ENCODE measurements at regions not wholly inside any gene's neighbourhood (a gene's known extent, or its start where the extent isn't known, plus 50 kb on each side); places are given as distances from the start of the nearest gene placed in this dataset.
A peak's percentile ranks its signal among the peaks of the same experiment; 100 is the strongest.
"Not testable (repeated sequence)": the region's sequence is repeated elsewhere in the genome, so short reads cannot be mapped to it uniquely, and the experiment has no call there.

DNA sequence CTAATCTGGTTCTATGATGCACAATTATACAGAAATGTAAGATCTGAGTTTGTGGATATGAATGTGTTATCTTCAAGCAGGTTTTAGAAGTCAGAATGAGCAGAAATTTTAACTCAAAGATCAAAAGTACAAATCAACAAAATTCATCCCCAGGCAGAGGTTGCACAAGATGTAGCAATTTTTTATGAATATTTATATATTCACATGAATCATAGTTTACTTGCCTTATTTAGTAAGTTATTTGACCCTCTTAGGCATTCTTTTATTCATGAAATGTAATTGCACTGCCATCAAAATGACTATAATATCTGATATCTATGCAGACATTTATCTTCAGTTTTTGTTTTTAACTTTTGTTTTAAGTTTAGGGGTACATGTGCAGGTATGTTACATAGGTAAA is 103.1 kb upstream of the DAZL start:
- DNase-seq (ENCODE audit: low spot score), result no peak

DNA sequence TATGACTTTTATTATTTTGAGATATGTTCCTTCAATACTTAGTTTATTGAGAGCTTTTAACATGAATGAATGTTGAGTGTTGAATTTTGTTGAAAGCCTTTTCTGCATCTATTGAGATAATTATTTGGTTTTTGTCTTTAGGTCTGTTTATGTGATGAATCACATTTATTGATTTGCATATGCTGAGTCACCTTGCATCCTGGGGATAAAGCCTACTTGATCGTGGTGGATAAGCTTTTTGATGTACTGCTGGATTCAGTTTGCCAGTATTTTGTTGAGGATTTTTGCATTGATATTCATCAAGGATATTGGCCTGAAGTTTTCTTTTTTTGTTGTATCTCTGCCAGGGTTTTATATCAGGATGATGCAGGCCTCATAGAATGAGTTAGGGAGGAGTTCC is 106.5 kb upstream of the DAZL start:
- DNase-seq (ENCODE audit: low spot score), result not testable (repeated sequence)

DNA sequence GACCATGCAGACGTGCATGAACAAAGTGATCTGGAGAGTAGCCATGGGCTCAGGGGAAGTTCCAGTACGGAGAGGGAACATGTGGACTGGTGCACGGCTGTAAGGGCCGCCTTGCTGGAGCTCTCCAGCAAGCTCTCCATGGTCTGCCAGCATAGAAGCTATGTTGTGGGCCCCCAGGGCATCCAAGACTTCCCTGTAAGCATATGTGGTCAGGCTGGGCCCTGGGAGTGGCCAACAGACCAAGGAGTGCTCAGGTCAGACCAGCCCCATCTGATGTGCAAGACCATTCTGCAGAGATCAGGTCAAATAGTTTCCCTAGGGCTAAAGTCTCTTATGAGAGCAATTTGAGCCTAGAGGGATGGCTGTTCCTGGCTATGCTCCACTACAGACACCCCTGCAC is 110.1 kb upstream of the DAZL start:
- no peak for DNase-seq (ENCODE audit: low spot score)

DNA sequence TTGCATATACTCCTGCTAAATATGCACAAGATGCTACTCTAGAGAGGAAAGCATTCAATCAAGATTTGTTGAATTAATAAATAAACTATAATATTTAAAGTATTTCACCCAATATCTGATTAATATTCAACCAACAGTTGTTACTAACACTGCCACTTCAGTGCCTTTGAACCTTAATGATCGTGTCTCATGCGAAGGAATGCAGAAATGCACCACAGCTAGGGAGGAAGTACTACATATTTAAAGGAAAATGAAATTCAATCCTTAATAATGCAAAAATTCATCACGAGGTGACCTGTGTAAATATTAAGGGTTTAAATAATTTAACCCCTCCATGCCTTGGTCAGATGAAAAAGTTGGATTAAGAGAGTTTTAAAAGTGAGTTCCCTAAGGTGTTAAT is 114.2 kb upstream of the DAZL start:
- no peak for DNase-seq (ENCODE audit: low spot score)

DNA sequence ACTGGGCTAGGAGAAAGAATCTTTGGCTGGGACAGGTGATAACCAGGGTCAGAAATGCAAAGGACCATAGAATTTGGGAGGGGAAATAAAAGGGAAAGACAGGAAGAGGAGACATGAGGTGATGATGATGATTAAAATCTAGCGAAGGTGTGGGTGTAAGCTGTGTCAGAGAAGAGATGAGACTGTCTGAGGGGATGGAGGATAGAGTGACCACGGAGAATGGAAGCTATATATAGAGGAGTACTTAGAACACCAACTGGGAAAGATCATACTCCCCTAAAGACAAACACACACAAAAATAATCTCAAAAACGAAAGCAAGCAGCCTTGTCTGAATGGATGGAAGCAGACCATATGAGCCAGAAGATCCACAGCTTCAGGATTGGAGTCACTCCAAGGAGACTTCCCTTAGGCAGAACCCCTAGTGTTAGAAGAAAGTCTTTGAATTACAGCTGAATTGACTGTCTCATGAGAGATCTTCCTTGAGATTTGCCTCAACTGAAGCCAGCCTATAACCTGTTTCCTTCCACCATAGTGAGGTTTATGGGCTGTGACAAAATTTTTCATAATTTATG is 115.2 kb upstream of the DAZL start:
- DNase-seq (ENCODE audit: low spot score), result no peak

DNA sequence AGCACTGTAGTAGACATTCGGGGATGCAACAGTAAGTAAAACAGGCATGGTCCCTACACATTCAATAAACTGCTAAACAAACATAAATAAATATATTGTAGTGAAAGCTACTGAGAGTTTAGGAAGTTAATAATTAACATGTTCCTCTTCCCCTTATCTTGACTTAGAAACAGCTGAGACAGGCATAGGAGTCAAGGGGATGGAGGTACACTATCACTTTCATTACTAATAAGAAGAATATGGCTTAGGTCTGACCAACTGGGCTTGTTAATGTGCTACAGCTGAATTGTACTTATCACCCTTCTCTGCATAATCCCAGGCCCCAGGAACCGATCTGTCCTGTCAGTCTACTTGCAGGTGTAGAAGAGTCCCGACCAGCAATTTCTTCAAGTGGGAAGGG is 116.3 kb upstream of the DAZL start:
- no peak for DNase-seq (ENCODE audit: low spot score)

DNA sequence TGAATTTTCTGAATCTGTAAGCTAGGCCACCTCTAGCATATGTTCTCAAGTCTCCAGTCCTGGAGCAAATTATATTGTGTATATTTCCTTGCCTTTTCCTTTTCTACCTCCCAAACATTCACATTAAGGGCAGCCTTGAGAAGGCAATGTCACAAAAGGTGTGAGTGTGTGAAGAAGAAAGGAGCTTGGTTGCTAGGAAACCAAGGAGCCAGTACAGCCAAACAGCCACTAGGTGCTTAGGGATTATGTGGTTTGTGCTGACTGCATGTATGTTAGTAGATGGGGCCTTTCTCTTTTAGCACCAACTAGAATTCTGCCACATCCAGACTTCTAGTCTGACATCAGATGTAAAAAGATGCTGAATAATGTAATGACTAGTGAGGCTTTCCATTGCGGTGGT is 118.8 kb upstream of the DAZL start:
- no peak for DNase-seq (ENCODE audit: low spot score)

DNA sequence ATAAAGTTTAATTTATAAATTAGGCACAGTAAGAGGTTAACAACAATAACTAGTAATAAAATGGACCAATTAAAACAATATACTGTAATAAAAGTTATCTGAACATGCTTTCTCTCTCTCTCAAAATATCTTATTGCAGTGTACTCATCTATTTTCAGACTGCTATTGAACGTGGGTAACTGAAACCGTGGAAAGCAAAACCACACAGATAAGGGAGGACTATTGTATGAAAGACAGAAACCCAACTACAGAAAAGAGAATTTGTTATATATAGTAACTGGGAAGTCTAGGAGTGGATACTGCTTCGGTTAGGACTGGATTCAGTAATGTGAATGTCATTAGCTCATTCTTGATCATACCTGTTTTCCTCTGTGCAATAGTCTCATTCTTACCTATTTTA is 119.3 kb upstream of the DAZL start:
- no peak for DNase-seq (ENCODE audit: low spot score)

DNA sequence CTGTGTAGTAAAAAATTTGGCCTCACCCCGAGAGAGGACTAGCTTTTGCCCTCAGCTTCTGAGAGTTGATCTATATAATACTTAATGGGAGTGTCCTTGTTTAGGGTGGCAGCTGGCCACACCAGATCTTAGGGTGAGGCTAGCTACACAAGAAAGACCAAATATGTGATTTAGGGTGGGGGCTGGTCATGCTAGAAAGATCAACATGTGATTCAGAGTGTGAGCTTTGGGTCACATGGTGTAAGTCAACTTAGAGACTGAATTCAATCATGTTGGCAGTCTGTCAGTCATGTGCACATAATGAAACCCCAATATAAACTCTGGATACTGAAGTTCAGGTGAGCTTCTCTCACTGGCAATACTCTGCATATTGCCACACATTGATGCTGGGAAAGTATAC is 120.7 kb upstream of the DAZL start:
- DNase-seq (ENCODE audit: low spot score), result no peak

DNA sequence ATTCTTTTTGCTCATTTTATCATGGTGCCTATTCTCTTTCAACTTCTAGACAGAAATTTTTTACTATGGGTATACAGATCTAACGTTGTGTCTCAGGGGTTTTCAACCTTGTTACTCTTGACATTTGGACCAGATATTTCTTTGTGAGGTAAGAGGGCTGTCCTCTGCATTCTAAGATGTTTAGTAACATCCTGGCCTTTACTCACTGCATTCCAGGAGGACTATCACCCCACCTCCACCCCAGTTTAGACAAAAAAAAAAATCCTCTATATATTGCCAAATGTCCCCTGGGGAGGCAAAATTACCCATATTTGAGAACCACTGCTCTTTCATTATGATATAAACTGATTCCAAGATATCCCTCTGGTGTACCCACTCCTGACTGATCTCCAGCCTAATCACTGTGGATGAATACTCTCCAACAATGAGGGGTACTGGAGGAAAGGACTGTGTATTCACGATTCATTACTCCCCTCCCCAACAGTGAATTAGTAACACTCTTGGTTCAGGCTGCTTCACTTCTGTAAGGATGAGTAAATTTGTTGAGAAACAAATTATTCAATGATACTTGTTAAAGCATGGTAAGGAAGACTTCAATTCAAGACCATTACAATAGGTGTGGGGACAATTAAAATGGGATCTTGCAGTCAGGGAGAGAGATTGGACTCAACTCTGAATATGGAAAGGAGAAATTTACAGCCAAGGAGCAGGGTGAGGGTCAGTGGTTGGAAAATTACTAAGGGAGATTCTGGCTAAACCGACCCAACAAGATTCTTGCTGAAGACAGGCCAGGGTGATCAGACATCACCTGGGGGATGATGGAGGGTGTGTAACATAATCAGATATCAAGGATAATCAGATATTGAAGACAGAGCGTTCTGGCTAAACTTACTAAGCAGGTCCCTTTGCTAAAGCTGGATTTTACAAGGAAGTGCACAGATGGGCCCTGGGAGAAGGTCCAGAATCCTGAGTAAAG is 123.8 kb upstream of the DAZL start:
- peak; percentile 35 for DNase-seq (ENCODE audit: low spot score)

DNA sequence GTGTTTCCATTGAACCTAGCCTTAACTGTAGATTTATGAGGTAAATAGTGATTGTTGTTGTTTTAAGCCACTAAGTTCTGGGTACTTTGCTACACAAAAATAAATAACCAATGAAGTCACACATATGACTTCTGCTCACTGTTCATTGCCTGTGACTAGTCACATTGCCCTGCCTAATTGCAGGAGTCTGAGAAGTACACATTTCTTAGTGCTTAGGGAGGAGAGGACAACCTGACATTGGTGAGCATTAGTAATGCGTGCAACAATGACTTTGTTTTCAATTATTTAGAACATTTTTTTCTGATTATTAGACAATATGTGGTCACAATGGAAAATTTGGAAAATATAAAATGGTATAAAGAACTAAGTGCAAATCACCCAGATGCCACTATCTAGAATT is 133.2 kb upstream of the DAZL start:
- DNase-seq (ENCODE audit: low spot score), result no peak

DNA sequence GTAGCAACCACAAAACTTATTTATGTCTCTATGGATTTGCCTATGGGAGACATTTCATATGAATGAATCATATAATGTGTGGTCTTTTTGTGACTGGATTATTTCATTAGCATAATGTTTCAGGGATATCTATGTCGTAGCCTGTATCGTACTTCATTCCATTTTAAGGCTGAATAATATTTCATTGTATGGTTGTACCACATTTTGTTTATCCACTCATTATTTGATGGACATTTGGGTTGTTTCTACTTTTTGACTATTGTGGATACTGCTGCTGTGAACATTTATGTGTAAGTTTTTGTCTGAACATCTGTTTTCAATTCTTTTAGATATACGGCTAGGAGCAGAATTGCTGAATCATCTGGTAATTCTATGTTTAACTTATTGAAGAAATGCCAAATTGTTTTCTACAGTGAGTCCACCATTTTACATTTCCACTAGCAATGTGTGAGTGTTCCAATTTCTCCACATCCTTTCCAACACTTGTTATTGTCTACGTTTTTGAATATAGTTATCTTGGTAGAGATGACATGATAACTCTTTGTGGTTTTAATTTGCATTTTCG is 134.4 kb upstream of the DAZL start:
- no peak for DNase-seq (ENCODE audit: low spot score)

DNA sequence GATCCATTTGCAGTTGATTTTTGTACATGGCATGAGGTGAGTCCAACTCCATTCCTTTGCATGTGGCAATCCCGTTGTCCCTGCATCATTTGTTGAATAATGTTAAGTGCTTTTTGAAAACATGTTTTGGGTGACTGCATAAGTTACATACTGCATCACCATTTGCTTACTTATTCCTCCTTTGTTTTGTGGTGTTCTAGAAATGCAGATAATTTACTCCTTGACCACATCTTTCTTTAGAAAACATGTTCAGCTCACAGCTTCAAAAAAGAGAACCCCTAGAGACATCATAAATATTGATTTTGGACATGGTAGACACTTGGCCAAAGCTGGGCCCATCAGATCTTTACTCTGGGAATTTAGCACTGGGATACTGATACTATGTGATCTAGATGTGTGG is 135.3 kb upstream of the DAZL start:
- no peak for DNase-seq (ENCODE audit: low spot score)

DNA sequence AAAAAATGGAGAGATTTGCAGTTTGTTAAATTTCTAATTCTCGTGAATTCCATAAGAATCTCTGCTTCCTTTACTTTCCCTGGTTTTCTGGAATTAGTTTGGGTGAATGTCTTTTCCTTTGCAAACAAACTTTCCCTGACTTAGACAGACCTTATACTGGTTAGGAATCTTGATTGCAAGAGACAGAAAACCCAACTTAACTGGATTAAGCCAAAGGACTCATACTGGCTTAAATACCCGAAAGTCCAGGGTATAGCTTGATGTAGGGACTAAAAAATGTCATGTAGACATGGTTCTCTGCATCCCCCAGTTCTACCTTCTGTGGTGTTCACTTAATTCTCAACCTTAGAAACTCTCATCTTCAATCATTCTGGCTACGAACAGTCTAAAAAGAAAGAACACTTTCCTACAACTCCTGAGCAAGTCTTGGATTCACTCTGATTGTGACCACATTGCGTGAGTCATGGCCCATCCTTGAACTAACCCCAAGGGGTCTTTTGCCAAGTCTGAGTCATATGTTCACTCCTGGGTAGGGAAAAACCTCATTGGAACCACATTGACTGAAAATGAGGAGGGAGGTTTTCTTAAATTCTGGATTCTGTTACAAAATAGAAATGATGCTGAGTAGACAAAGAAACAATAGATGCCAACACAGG is 136.0 kb upstream of the DAZL start:
- no peak for DNase-seq (ENCODE audit: low spot score)

DNA sequence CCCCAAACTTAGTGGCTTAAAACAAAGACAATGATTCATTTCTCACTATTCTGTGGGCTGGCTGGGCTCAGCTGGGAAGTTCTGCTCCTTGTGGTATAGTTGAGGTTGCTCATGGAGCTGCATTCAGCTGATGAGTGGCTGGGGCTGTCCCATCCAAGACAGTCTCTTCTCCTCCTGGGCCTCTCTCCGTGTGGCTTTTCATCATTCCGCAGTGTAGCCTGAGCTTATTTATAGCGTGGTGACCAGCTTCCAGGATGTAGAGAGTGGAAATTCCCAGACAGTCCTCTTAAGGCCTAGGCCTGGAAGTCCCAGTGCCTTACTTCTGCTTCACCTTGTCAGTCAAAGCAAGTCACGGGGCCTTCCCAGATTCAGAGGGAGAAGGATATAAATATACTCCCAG is 136.7 kb upstream of the DAZL start:
- no peak for DNase-seq (ENCODE audit: low spot score)

DNA sequence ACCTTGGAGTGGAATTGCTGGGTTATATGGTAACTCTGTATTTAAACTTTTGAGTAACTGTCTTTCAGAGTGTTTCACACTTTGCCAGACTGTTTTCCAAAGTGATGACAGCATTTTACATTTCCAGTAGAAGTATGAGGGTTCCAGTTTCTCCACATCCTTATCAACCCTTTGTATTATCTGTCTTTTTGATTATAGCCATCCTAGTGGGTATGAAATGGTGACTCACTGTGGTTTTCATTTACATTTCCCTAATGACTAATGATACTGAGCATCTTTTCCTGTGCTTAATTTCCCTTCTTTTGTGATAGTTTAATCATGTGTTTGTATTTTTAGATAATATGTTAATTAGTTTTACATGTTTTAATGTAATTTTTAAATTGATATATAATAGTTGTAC is 138.1 kb upstream of the DAZL start:
- DNase-seq (ENCODE audit: low spot score), result no peak

DNA sequence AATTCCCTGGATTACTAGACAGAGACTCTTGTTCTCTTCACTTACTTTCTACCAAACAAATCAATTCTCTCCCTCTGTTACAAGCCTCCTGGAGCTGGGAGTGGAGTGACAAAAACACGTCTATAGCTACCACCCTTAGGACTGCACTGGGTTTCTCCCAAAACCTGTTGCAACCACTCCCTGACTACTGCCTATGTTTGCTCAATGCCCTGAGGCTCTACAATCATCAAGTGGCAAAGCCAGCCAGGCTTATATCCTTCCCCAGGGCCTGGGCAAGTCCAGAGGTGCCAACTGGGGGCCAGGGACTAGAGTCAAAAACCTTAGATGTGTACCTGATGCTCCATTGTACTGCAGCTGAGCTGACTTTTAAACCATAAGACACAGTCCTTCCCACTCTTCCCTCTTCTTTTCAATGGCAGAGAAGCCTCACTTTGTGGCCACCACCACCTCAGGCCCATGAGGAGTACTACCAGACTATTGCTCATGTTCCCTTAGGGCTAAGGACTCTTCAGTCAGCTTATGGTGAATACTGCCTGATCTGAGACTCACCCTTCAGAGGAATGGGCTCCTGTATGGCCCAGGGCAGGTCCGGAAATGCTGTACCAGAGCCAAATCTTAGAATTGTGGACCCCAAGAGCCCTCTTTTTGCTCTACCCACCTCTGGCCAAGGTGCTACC is 125.4 kb upstream of the PLCL2 start:
- DNase-seq (ENCODE audit: low spot score), result no peak

DNA sequence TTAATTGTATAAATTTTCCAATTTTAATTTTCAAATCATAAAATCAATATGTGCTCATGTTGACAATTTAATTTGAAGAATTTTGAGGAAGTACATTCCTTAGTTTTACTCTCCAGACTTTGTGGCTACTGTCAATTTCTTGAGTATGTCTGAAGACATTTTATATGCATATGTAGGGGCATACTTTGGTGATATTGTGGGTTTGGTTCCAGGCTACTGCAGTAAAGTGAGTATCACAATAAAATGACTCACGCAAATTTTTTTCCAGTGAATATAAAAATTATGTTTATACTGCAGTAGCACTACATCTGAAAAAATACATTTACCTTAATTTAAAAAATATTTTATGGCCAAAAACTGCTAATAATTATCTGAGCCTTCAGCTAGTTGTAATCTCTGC is 123.2 kb upstream of the PLCL2 start:
- no peak for DNase-seq (ENCODE audit: low spot score)

DNA sequence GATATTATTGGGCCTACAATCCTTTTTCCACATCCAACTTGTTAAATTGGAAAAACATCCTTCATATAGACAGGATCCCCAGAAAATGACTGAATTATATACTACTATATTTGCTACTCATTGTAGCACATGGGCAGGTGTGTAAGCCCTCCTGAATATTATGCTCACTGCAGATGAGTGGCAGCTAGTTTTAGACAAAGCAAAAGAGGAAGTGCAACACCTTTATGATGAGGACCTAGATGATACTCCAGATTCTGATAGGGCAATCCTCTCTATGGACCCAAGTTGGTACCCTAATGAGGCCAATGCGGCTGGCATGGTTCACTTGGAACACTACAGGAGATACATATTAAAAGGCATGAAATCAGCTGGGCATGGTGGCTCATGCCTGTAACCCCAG is 119.1 kb upstream of the PLCL2 start:
- no peak for DNase-seq (ENCODE audit: low spot score)

DNA sequence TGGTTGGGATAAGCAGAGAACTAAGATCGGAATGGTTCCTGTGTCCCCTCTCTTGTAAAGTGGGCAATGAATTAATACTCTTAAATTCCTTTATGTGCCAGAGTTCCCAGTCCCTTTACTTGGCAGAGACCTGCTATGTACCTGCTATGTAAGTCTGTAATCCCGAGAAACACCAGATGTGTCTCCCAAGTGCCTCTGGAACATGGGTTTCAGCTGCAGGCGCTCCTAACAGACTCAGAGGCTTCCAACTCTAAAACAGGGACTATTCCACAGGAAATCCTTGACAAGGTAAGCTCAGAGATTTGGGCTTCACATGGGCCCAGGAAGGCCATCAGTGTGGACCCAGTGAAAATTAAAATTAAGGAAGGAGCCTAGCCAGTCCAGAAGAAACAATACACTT is 117.7 kb upstream of the PLCL2 start:
- no peak for DNase-seq (ENCODE audit: low spot score)

DNA sequence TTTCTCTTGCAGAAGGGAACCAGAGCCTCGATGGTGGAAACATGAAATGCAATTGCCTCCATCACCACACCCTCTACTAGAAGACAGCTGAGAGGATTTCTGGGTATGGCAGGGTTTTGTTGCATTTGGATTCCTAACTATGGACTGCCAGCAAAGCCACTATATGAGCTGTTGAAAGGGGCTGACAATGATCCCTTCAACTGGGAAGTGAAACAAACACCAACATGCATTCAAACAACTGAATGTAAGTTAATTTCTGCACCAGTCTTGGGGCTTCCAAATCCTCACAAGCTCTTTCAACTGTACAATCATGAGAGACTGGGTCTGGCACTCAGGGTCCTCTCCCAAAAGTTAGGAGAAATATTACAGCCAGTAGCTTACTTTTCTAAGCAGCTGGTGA is 116.7 kb upstream of the PLCL2 start:
- DNase-seq (ENCODE audit: low spot score), result no peak

DNA sequence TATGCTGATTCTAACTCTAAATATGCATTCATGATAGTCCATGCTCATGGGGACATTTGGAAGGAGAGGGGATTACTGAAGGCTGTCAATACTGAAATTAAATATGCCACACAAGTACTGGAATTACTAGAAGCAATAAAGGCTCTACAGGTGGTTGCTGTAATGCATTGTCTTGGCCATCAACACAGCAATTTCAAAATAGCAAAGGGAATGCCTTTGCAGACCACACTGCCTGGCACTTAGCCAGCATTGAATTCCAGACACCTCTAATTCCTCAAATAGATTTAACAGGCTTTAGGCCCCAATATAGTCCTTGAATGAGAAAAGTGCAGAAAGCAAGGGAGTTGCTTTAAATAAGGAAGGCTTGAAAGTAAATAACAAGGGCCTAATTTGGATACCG is 115.8 kb upstream of the PLCL2 start:
- DNase-seq (ENCODE audit: low spot score), result no peak
